Choroid plexus epithelial cell (primary cell): ENCODE measurements at regions not wholly inside any gene's neighbourhood (a gene's known extent, or its start where the extent isn't known, plus 50 kb on each side); places are given as distances from the start of the nearest gene placed in this dataset.
"Not testable (repeated sequence)": the region's sequence is repeated elsewhere in the genome, so short reads cannot be mapped to it uniquely, and the experiment has no call there.

ENCODE experiments used
- DNase-seq: peaks from one replicate; pipeline ENCODE4 v3.0.0-alpha.2; 2010; ENCODE audit warnings: low read depth
- H3K4me3 ChIP-seq: 2 replicates; pipeline ENCODE4 v1.5.1; 2011; ENCODE audit warnings: low read depth, mild to moderate bottlenecking, control low read depth, low read length, moderate library complexity
- CTCF ChIP-seq: conservative IDR thresholded peaks from 2 replicates; pipeline ENCODE4 v1.5.1; 2011; ENCODE audit warnings: low read depth, mild to moderate bottlenecking, control low read depth, inconsistent platforms, low read length, moderate library complexity

- no peak for TF ChIP-seq CTCF
- no peak for DNase-seq
- H3K4me3 ChIP-seq, result no peak overlapping the region
These were observed 226.0 kb upstream of the ANKH start for GRCh38 chr5:15097552-15097951.

GRCh38 chr5:15096686-15097085 is 225.1 kb upstream of the ANKH start:
- DNase-seq, H3K4me3 ChIP-seq: not testable (repeated sequence)

DNA sequence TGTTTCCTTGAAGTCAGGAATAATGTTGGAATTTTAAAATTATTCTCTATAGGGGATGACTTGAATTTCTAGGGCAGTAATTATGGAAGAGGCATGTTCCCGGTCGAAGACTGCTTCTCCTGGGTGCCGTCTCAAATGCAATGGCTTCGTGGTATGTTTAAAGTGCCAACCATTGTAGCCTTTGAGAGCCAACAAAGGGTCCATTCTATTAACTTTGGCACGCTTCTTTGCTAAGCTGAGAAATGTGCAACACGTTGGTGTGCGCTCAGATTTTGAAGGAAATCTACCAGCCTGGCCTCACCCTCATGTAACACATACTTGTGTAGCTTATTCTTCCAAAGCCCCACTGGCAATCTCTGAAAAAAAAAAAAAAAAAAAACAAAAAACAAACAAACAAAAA is 221.2 kb upstream of the ANKH start:
- DNase-seq, result no peak
- no peak overlapping the region for H3K4me3 ChIP-seq
- TF ChIP-seq CTCF, result no peak

DNA sequence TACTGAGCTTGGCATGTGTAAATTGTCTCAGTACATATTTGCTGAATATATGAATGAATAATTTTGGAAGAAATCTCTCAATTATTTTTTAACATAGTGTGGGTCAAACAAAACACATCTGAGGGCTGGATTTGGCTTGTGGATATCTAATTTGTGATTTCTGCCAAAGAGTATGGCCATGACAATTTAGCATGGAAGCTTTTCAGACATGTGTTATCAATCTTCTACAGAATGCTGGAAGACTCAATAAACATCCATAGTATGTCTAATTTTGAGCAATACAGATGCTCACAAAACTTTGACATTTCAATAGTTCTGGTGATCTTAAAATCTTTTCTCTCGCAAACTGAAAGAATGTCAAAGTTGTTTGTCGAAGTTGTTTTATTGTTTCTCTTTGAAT is 214.1 kb upstream of the ANKH start:
- no peak overlapping the region for H3K4me3 ChIP-seq
- TF ChIP-seq CTCF, result no peak
- no peak for DNase-seq

DNA sequence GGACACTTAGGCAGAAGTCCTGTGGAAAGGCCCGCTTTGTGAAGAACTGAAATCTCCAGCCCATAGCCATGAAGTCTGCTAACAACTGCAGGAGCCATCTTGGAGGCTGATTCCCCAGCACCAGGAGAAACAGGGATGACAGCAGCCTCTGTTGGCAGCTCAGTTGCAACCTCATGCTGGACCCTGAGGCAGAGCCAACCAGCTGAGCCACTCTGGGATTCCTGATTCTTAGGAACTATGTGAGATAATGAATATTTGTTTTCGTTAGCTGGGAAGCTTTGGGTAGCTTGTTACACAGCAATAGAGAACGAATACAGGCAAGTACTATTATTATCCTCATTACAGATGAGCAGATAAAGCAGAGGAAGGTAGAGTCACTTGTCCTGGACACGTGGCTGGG is 210.5 kb upstream of the ANKH start:
- no peak for DNase-seq
- no peak for TF ChIP-seq CTCF
- H3K4me3 ChIP-seq, result no peak overlapping the region

DNA sequence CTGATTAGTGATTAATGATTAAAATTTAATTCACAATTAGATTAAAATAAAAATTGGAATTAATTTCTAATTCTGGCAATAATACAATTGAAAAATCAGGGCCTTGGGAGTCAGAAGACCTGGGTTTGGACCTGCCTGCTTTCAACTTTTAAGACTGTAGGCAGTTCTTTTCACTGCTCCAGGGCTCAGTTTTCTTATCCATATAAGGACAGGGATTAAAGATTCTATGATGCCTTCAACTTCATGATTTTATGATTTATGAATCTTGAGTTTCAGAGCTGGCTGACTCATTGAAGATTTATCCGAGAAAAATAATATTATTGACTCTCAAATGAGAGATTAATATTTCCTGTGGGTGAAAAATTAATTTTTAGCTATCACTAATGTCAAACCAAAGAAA is 208.6 kb upstream of the ANKH start:
- DNase-seq, result no peak
- TF ChIP-seq CTCF, result no peak
- no peak overlapping the region for H3K4me3 ChIP-seq

DNA sequence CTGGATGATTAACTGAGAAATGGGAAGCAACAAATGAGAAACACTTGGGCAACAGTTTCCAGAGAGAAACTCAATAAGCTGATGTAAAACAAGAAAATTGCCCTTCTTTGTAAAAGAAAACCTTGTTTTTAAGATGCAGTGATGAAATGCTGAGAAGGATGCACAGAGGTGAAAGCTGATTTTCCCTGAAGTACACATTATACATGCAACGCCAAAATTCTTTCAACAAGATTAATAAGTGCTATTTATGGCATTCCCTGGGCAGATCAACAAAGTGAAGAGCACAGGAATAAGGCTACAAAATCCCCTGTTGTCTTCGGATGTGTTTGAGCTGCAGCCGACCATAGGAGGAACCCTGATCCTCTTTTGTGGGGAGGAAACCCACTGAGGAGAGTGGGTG is 208.0 kb upstream of the ANKH start:
- no peak for DNase-seq
- no peak for TF ChIP-seq CTCF
- H3K4me3 ChIP-seq, result no peak overlapping the region

GRCh38 chr5:15074651-15075050 is 203.1 kb upstream of the ANKH start:
- peak; percentile 20 for DNase-seq
- no peak for TF ChIP-seq CTCF
- no peak overlapping the region for H3K4me3 ChIP-seq
